ENCODE measurements at regions not wholly inside any gene's neighbourhood (a gene's known extent, or its start where the extent isn't known, plus 50 kb on each side); places are given as distances from the start of the nearest gene placed in this dataset.

DNA sequence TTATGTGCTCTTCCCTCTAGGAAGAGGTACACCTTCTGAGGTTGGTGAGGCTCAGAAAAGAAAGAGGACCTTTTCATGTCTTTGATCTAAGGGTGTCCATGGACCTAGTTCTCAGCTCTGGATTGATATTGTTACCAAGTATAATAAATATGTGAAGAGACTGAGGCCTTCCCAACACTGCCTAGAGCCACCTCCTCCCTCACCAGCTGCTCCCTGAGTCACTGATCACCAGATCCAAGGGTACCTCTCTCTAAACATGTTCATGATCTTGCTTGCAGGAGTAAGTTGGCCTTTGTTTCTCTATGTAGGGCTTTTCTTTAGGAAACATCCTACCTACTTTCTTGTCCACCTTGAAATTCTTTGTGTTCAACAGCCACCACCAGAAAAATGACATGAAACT, 218.8 kb upstream of the ADRA1B start:
- Histone ChIP-seq H3K27me3 (ENCODE audit: insufficient read depth, low read length) (no peaks in the 10 kb centered on the region), H2AFZ (ENCODE audit: low read length) (no peak overlapping the region), H4K20me1 (ENCODE audit: insufficient read depth, low read length) (no peaks in the 10 kb centered on the region), H3K79me2 (ENCODE audit: insufficient read depth, low read length) (no peaks in the 10 kb centered on the region), H3K36me3 (ENCODE audit: insufficient read depth, low read length) (no peaks in the 10 kb centered on the region), H3K27ac (ENCODE audit: low read depth, low read length) (no peak overlapping the region), H3K4me1 (ENCODE audit: insufficient read depth, low read length) (no peaks in the 10 kb centered on the region), H3K4me2 (ENCODE audit: insufficient read depth, low read length) (no peak overlapping the region), H3K9me3 (ENCODE audit: low read depth, low read length) (no peaks in the 10 kb centered on the region), H3K4me3 (ENCODE audit: insufficient read depth, low read length) (no peak overlapping the region)
- no peak for DNase-seq (ENCODE audit: insufficient read length, low spot score, missing footprints)
- TF ChIP-seq, protein P1, sequence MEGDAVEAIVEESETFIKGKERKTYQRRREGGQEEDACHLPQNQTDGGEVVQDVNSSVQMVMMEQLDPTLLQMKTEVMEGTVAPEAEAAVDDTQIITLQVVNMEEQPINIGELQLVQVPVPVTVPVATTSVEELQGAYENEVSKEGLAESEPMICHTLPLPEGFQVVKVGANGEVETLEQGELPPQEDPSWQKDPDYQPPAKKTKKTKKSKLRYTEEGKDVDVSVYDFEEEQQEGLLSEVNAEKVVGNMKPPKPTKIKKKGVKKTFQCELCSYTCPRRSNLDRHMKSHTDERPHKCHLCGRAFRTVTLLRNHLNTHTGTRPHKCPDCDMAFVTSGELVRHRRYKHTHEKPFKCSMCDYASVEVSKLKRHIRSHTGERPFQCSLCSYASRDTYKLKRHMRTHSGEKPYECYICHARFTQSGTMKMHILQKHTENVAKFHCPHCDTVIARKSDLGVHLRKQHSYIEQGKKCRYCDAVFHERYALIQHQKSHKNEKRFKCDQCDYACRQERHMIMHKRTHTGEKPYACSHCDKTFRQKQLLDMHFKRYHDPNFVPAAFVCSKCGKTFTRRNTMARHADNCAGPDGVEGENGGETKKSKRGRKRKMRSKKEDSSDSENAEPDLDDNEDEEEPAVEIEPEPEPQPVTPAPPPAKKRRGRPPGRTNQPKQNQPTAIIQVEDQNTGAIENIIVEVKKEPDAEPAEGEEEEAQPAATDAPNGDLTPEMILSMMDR (IDR thresholded peaks at IDR 0.05; ENCODE audit: extremely low read depth, low read depth, low read length), result no peak

DNA sequence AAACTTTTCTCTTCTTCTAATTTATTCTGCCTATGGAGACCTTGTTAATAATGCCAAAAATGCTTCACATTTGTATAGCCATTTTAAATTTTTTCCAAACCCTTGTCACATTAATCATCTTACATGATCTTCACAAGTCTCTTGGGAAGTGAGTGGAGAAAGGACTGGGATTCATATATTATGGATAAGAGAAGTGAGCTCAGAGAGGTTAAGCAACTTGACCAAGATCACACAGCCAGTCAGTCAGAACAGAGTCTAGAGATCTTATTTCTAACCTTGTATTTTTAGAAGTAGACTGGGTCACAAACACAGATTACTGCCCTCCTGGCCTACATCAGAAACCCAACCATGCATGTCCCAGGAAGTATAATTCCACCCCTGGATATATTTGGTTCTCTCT, 218.0 kb upstream of the ADRA1B start:
- no peak for DNase-seq (ENCODE audit: insufficient read length, low spot score, missing footprints)
- Histone ChIP-seq H3K79me2 (ENCODE audit: insufficient read depth, low read length) (no peaks in the 10 kb centered on the region), H3K9me3 (ENCODE audit: low read depth, low read length) (no peaks in the 10 kb centered on the region), H3K27ac (ENCODE audit: low read depth, low read length) (no peak overlapping the region), H3K27me3 (ENCODE audit: insufficient read depth, low read length) (no peaks in the 10 kb centered on the region), H3K4me1 (ENCODE audit: insufficient read depth, low read length) (no peaks in the 10 kb centered on the region), H4K20me1 (ENCODE audit: insufficient read depth, low read length) (no peaks in the 10 kb centered on the region), H2AFZ (ENCODE audit: low read length) (no peak overlapping the region), H3K4me3 (ENCODE audit: insufficient read depth, low read length) (no peak overlapping the region), H3K4me2 (ENCODE audit: insufficient read depth, low read length) (no peak overlapping the region), H3K36me3 (ENCODE audit: insufficient read depth, low read length) (no peaks in the 10 kb centered on the region)
- TF ChIP-seq, protein P1 (IDR thresholded peaks at IDR 0.05; ENCODE audit: extremely low read depth, low read depth, low read length), result no peak

DNA sequence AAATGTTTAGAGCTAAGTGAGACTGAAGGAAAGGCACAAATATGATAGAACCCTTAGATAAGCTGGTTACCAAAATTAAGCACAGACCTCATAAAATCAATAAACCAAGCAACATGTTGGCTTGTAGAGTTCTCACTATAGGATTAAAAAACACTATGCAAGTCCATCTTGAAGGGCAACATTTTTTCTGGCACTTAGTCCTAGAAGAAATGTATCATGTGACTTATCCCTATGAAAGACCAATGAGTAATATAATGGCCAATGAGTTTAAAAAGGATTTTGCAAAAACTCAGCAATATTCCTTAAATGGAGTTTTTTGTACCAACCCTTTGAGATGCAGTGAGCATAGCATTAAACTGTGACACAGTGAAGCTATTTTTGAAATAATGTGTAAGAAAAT, 216.3 kb upstream of the ADRA1B start:
- Histone ChIP-seq H3K9me3 (ENCODE audit: low read depth, low read length) (no peaks in the 10 kb centered on the region), H3K36me3 (ENCODE audit: insufficient read depth, low read length) (no peaks in the 10 kb centered on the region), H3K4me2 (ENCODE audit: insufficient read depth, low read length) (no peak overlapping the region), H4K20me1 (ENCODE audit: insufficient read depth, low read length) (no peaks in the 10 kb centered on the region), H3K4me1 (ENCODE audit: insufficient read depth, low read length) (peaks cover 6% of the 10 kb centered on the region), H3K27me3 (ENCODE audit: insufficient read depth, low read length) (no peaks in the 10 kb centered on the region), H2AFZ (ENCODE audit: low read length) (no peak overlapping the region), H3K4me3 (ENCODE audit: insufficient read depth, low read length) (no peak overlapping the region), H3K79me2 (ENCODE audit: insufficient read depth, low read length) (no peaks in the 10 kb centered on the region), H3K27ac (ENCODE audit: low read depth, low read length) (no peak overlapping the region)
- TF ChIP-seq, protein P1 (IDR thresholded peaks at IDR 0.05; ENCODE audit: extremely low read depth, low read depth, low read length), result no peak
- no peak for DNase-seq (ENCODE audit: insufficient read length, low spot score, missing footprints)

DNA sequence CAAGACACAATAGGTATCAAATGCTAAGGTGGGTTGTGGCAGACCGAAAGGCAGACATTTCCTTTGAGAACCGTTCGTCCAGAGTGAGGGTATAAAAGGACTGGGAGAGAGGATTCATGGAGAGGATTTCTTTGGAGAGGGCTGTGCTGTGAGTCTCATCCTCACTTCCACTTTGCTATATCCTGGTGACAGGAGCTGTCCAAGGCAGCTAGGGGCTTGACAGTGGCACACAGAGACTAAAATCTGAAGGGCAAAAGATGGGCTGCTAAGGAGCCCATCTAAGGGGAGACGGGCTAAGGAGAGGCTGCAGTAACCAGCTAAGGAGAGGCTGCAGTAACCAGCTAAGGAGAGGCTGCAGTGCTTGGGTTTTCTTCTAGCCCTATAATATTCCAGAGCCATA, 214.0 kb upstream of the ADRA1B start:
- Histone ChIP-seq H3K36me3 (ENCODE audit: insufficient read depth, low read length) (no peaks in the 10 kb centered on the region), H2AFZ (ENCODE audit: low read length) (no peak overlapping the region), H3K4me2 (ENCODE audit: insufficient read depth, low read length) (no peak overlapping the region), H3K4me1 (ENCODE audit: insufficient read depth, low read length) (peaks cover 6% of the 10 kb centered on the region), H3K27me3 (ENCODE audit: insufficient read depth, low read length) (no peaks in the 10 kb centered on the region), H3K27ac (ENCODE audit: low read depth, low read length) (no peak overlapping the region), H3K79me2 (ENCODE audit: insufficient read depth, low read length) (no peaks in the 10 kb centered on the region), H4K20me1 (ENCODE audit: insufficient read depth, low read length) (no peaks in the 10 kb centered on the region), H3K9me3 (ENCODE audit: low read depth, low read length) (no peaks in the 10 kb centered on the region), H3K4me3 (ENCODE audit: insufficient read depth, low read length) (no peak overlapping the region)
- no peak for DNase-seq (ENCODE audit: insufficient read length, low spot score, missing footprints)
- TF ChIP-seq, protein P1 (IDR thresholded peaks at IDR 0.05; ENCODE audit: extremely low read depth, low read depth, low read length), result no peak

Measured in osteoblast (primary cell).